ENCODE measurements at regions not wholly inside any gene's neighbourhood (a gene's known extent, or its start where the extent isn't known, plus 50 kb on each side); places are given as distances from the start of the nearest gene placed in this dataset.

- intact Hi-C loops (cut with DNase I) = no loop called here
- TF ChIP-seq CTCF (IDR thresholded peaks at IDR 0.05; ENCODE audit: borderline replicate concordance, extremely low read depth, insufficient read depth) = no peak
- Histone ChIP-seq H3K27ac (ENCODE audit: low read depth in 2 of 2, low read length in 2 of 2) (no peak overlapping the region), H3K4me3 (ENCODE audit: low read length in 3 of 3) (no peak overlapping the region), H3K27me3 (ENCODE audit: control insufficient read depth, insufficient read depth, low read length) (no peaks in the 10 kb centered on the region), H3K9me3 (ENCODE audit: control insufficient read depth in 2 of 3, insufficient read depth in 1 of 3, low read length in 3 of 3) (no peaks in the 10 kb centered on the region), H3K4me1 (ENCODE audit: control insufficient read depth in 2 of 3, insufficient read depth in 2 of 3, low read depth in 1 of 3, low read length in 3 of 3) (no peaks in the 10 kb centered on the region), H3K9ac (ENCODE audit: low read length in 3 of 3) (no peak overlapping the region), H3K36me3 (ENCODE audit: control insufficient read depth in 2 of 3, insufficient read depth in 3 of 3, low read length in 3 of 3) (no peaks in the 10 kb centered on the region)
- FAIRE-seq (no peak), DNase-seq (no peak)
Observed at GRCh38 chr7:110358028-110358427, 732.9 kb upstream of the LRRN3 start.

- H3K4me3 ChIP-seq (ENCODE audit: low read length in 3 of 3) = no peak overlapping the region
- no peaks in the 10 kb centered on the region for H3K36me3 ChIP-seq (ENCODE audit: control insufficient read depth in 2 of 3, insufficient read depth in 3 of 3, low read length in 3 of 3)
- H3K9ac ChIP-seq (ENCODE audit: low read length in 3 of 3) = no peak overlapping the region
- no peak for TF ChIP-seq CTCF (IDR thresholded peaks at IDR 0.05; ENCODE audit: borderline replicate concordance, extremely low read depth, insufficient read depth)
- H3K4me1 ChIP-seq (ENCODE audit: control insufficient read depth in 2 of 3, insufficient read depth in 2 of 3, low read depth in 1 of 3, low read length in 3 of 3) = no peaks in the 10 kb centered on the region
- no peaks in the 10 kb centered on the region for H3K27me3 ChIP-seq (ENCODE audit: control insufficient read depth, insufficient read depth, low read length)
- intact Hi-C loops (cut with DNase I) = no loop called here
- no peak for FAIRE-seq
- DNase-seq = no peak
- H3K9me3 ChIP-seq (ENCODE audit: control insufficient read depth in 2 of 3, insufficient read depth in 1 of 3, low read length in 3 of 3) = no peaks in the 10 kb centered on the region
- H3K27ac ChIP-seq (ENCODE audit: low read depth in 2 of 2, low read length in 2 of 2) = no peak overlapping the region
Observed at GRCh38 chr7:110371709-110372108, 719.2 kb upstream of the LRRN3 start.

GRCh38 chr7:110372685-110373084 lies 718.2 kb upstream of the LRRN3 start:
- H3K9me3 ChIP-seq (ENCODE audit: control insufficient read depth in 2 of 3, insufficient read depth in 1 of 3, low read length in 3 of 3) = no peaks in the 10 kb centered on the region
- H3K4me3 ChIP-seq (ENCODE audit: low read length in 3 of 3) = no peak overlapping the region
- no peak for FAIRE-seq
- no peak for TF ChIP-seq CTCF (IDR thresholded peaks at IDR 0.05; ENCODE audit: borderline replicate concordance, extremely low read depth, insufficient read depth)
- no peaks in the 10 kb centered on the region for H3K27me3 ChIP-seq (ENCODE audit: control insufficient read depth, insufficient read depth, low read length)
- intact Hi-C loops (cut with DNase I) = no loop called here
- DNase-seq = no peak
- no peak overlapping the region for H3K9ac ChIP-seq (ENCODE audit: low read length in 3 of 3)
- H3K4me1 ChIP-seq (ENCODE audit: control insufficient read depth in 2 of 3, insufficient read depth in 2 of 3, low read depth in 1 of 3, low read length in 3 of 3) = no peaks in the 10 kb centered on the region
- H3K27ac ChIP-seq (ENCODE audit: low read depth in 2 of 2, low read length in 2 of 2) = no peak overlapping the region
- H3K36me3 ChIP-seq (ENCODE audit: control insufficient read depth in 2 of 3, insufficient read depth in 3 of 3, low read length in 3 of 3) = no peaks in the 10 kb centered on the region

GRCh38 chr7:110373416-110373815 lies 717.5 kb upstream of the LRRN3 start:
- no peak overlapping the region for H3K27ac ChIP-seq (ENCODE audit: low read depth in 2 of 2, low read length in 2 of 2)
- intact Hi-C loops (cut with DNase I) = no loop called here
- no peak overlapping the region for H3K4me3 ChIP-seq (ENCODE audit: low read length in 3 of 3)
- peak in 3 of 5 donors; percentile 54 to 80 (median 79) for DNase-seq
- H3K9me3 ChIP-seq (ENCODE audit: control insufficient read depth in 2 of 3, insufficient read depth in 1 of 3, low read length in 3 of 3) = no peaks in the 10 kb centered on the region
- H3K4me1 ChIP-seq (ENCODE audit: control insufficient read depth in 2 of 3, insufficient read depth in 2 of 3, low read depth in 1 of 3, low read length in 3 of 3) = no peaks in the 10 kb centered on the region
- no peaks in the 10 kb centered on the region for H3K27me3 ChIP-seq (ENCODE audit: control insufficient read depth, insufficient read depth, low read length)
- FAIRE-seq = no peak
- no peak overlapping the region for H3K9ac ChIP-seq (ENCODE audit: low read length in 3 of 3)
- no peak for TF ChIP-seq CTCF (IDR thresholded peaks at IDR 0.05; ENCODE audit: borderline replicate concordance, extremely low read depth, insufficient read depth)
- no peaks in the 10 kb centered on the region for H3K36me3 ChIP-seq (ENCODE audit: control insufficient read depth in 2 of 3, insufficient read depth in 3 of 3, low read length in 3 of 3)
